T-cell (primary cell): ENCODE measurements at regions not wholly inside any gene's neighbourhood (a gene's known extent, or its start where the extent isn't known, plus 50 kb on each side); places are given as distances from the start of the nearest gene placed in this dataset.

ENCODE experiments used
- ATAC-seq, 4 experiments: fragments of 200-7000 bp in 3 of 4; fragments of 150-1000 bp in 1 of 4; cut with Tn5 transposase; replicated peaks in 1 of 4; 1 replicate in 3 of 4; 2 replicates in 1 of 4; pipeline ENCODE4 v1.10.0; 2021; ENCODE audit warnings: moderate library complexity in 3 of 4, mild to moderate bottlenecking in 2 of 4, moderate number of reproducible peaks in 1 of 4
- CTCF ChIA-PET, 2 donors: fragments of 300-600 bp; sonication (Branson Sonifier 250); formaldehyde crosslinking; loops; one replicate each; lab custom pipeline; 2022; ENCODE audit warnings: antibody characterized with exemption in 2 of 2; lab: Charles Lee
- POLR2A ChIA-PET, 2 donors: fragments of 300-600 bp; sonication (Branson Sonifier 250); formaldehyde crosslinking; loops; one replicate each; lab custom pipeline; 2022; ENCODE audit warnings: antibody characterized with exemption in 2 of 2; lab: Charles Lee
- DNase-seq, 35 experiments: peaks; one replicate each; pipeline versions ENCODE4 v3.0.0 to v3.0.0-alpha.2; 2013 to 2023
- H3K27ac ChIP-seq: one replicate; pipeline ENCODE4 v1.5.1; 2013; ENCODE audit warnings: low read length
- H3K27me3 ChIP-seq, 2 experiments: replicated peaks in 1 of 2; 1 replicate in 1 of 2; 2 replicates in 1 of 2; pipeline versions ENCODE4 v1.6.1 to v1.7.0; 2013; ENCODE audit warnings: low read length in 1 of 2, mixed read lengths in 1 of 2; ENCODE audit not compliant: control insufficient read depth in 2 of 2, insufficient read depth in 2 of 2; ENCODE audit errors: extremely low read depth in 1 of 2
- H3K36me3 ChIP-seq, 2 donors: 1 replicate in 1 of 2; 2 replicates in 1 of 2; pipeline versions ENCODE4 v1.6.1 to v1.7.0; 2013; ENCODE audit warnings: low read length in 1 of 2; ENCODE audit not compliant: control insufficient read depth in 2 of 2, insufficient read depth in 1 of 2; ENCODE audit errors: extremely low read depth in 1 of 2
- H3K4me1 ChIP-seq, 2 experiments: 1 replicate in 1 of 2; 2 replicates in 1 of 2; pipeline versions ENCODE4 v1.6.1 to v1.7.0; 2013; ENCODE audit warnings: low read length in 2 of 2, mixed read lengths in 1 of 2; ENCODE audit not compliant: insufficient read depth in 2 of 2, control insufficient read depth in 1 of 2; ENCODE audit errors: extremely low read depth in 1 of 2
- H3K4me3 ChIP-seq, 2 donors: 1 replicate in 1 of 2; 2 replicates in 1 of 2; pipeline versions ENCODE4 v1.5.1 to v1.7.0; 2013; ENCODE audit warnings: mild to moderate bottlenecking in 2 of 2, low read length in 1 of 2, moderate library complexity in 1 of 2; ENCODE audit not compliant: control insufficient read depth in 1 of 2; ENCODE audit errors: extremely low read depth in 1 of 2
- H3K9me3 ChIP-seq: 2 replicates; pipeline ENCODE4 v1.7.0; 2013
- H3K27ac Mint-ChIP-seq, 2 donors: one replicate each; pipeline ENCODE4 v1.8.0; 2020 to 2021; ENCODE audit warnings: mild to moderate bottlenecking in 2 of 2, mixed read lengths in 2 of 2
- H3K27me3 Mint-ChIP-seq, 2 donors: one replicate each; pipeline ENCODE4 v1.8.0; 2021 to 2022; ENCODE audit warnings: mixed read lengths in 2 of 2
- H3K36me3 Mint-ChIP-seq: one replicate; pipeline ENCODE4 v1.8.0; 2021; ENCODE audit warnings: mixed read lengths
- H3K4me1 Mint-ChIP-seq, 3 donors: one replicate each; pipeline ENCODE4 v1.8.0; 2020 to 2022; ENCODE audit warnings: mixed read lengths in 3 of 3, mild to moderate bottlenecking in 1 of 3
- H3K4me3 Mint-ChIP-seq, 3 donors: one replicate each; pipeline ENCODE4 v1.8.0; 2020 to 2022; ENCODE audit warnings: mild to moderate bottlenecking in 3 of 3, mixed read lengths in 3 of 3, moderate library complexity in 3 of 3
- H3K9me3 Mint-ChIP-seq, 3 donors: one replicate each; pipeline ENCODE4 v1.8.0; 2020 to 2022; ENCODE audit warnings: mixed read lengths in 3 of 3
- WGBS: methylation state at CpG from one replicate; pipeline ENCODE4 v1.1.5; 2013; ENCODE audit warnings: missing lambda C conversion rate; ENCODE audit not compliant: insufficient coverage; 5-methylcytosine and 5-hydroxymethylcytosine counted together

- no peaks in the 10 kb centered on the region for H3K36me3 Mint-ChIP-seq
- no peaks in the 10 kb centered on the region for H3K4me1 ChIP-seq
- H3K36me3 ChIP-seq, result no peaks in the 10 kb centered on the region
- ChIA-PET POLR2A (no interaction called here), CTCF (no interaction called here)
- no peak overlapping the region for H3K4me3 ChIP-seq
- 93% methylated on average over 35 of the region's 35 CpGs for WGBS
- peaks cover 0 to 15% of the 10 kb centered on the region in 2 donors for H3K27me3 Mint-ChIP-seq
- peaks cover 0 to 23% of the 10 kb centered on the region in 2 experiments for H3K27me3 ChIP-seq
- no peak overlapping the region for H3K4me3 Mint-ChIP-seq
- no peaks in the 10 kb centered on the region for H3K4me1 Mint-ChIP-seq
- no peak overlapping the region for H3K27ac Mint-ChIP-seq
- DNase-seq (no peak), ATAC-seq (no peak)
- peaks cover 0 to 4% (median 0%) of the 10 kb centered on the region in 3 donors for H3K9me3 Mint-ChIP-seq
- H3K27ac ChIP-seq, result no peak overlapping the region
- H3K9me3 ChIP-seq, result no peaks in the 10 kb centered on the region
These were observed 136.0 kb upstream of the CST7 start for GRCh38 chr20:24813080-24813479.

DNA sequence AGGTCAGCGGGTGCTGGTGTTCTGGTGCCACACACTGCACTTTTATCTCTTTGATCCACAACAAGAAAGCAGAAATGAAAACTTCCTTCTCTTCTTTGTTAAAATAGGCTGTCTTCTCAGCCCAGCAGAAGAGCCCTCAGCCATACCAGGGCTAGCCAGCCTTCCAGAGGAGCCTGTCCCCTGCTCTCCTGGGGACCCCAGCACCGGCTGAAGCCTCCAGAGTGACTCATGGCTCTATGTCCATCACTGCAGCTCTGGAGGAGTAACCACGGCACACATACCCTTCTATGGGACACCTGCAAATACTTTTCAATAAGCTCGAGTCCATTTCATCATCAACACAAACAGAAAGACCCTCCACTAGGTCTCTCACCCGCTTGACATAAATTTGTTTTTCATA lies 135.6 kb upstream of the CST7 start:
- CTCF ChIA-PET, result no interaction called here
- ATAC-seq (no peak), DNase-seq (no peak)
- Mint-ChIP-seq H3K9me3 (peaks cover 0 to 4% (median 0%) of the 10 kb centered on the region in 3 donors), H3K36me3 (no peaks in the 10 kb centered on the region), H3K27ac (no peak overlapping the region), H3K4me3 (no peak overlapping the region), H3K27me3 (peaks cover 0 to 12% of the 10 kb centered on the region in 2 donors), H3K4me1 (no peaks in the 10 kb centered on the region)
- 66% methylated on average over 3 of the region's 5 CpGs for WGBS
- Histone ChIP-seq H3K27me3 (peaks cover 0 to 21% of the 10 kb centered on the region in 2 experiments), H3K27ac (no peak overlapping the region), H3K4me3 (no peak overlapping the region), H3K4me1 (no peaks in the 10 kb centered on the region), H3K9me3 (no peaks in the 10 kb centered on the region), H3K36me3 (no peaks in the 10 kb centered on the region)
- POLR2A ChIA-PET, result no interaction called here

DNA sequence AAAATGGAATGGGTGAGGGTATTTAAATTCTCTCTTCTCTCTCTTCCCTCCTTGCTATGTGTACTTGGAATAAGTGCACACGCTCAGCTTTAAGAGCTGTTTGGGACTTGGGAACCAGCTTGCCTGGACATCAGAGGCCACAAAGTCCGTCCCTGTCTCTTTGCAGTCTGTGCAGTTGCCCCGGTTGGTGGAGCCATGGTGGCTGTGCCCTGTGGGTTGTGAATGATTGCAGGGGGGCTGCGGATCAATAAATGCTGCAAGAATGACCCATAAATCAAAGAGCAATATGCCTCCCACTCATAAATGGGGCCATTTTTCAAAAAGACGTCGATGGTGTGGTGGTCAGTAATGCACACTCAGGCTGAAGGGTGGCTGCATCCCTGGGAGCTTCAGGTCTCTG lies 135.1 kb upstream of the CST7 start:
- Mint-ChIP-seq H3K4me1 (no peaks in the 10 kb centered on the region), H3K9me3 (peaks cover 0 to 4% (median 0%) of the 10 kb centered on the region in 3 donors), H3K27me3 (peaks cover 0 to 8% of the 10 kb centered on the region in 2 donors), H3K27ac (no peak overlapping the region), H3K36me3 (no peaks in the 10 kb centered on the region), H3K4me3 (no peak overlapping the region)
- H3K27me3 ChIP-seq, result peaks cover 0 to 18% of the 10 kb centered on the region in 2 experiments
- ChIA-PET CTCF (no interaction called here), POLR2A (no interaction called here)
- no peak for DNase-seq
- H3K36me3 ChIP-seq, result no peaks in the 10 kb centered on the region
- H3K4me3 ChIP-seq, result no peak overlapping the region
- H3K27ac ChIP-seq, result no peak overlapping the region
- no peak for ATAC-seq
- no peaks in the 10 kb centered on the region for H3K9me3 ChIP-seq
- no peaks in the 10 kb centered on the region for H3K4me1 ChIP-seq
- WGBS, result 88% methylated on average over 4 of the region's 6 CpGs

- Histone ChIP-seq H3K4me1 (no peaks in the 10 kb centered on the region), H3K27ac (no peak overlapping the region), H3K27me3 (peaks cover 0 to 18% of the 10 kb centered on the region in 2 experiments), H3K36me3 (no peaks in the 10 kb centered on the region), H3K9me3 (no peaks in the 10 kb centered on the region), H3K4me3 (no peak overlapping the region)
- no peak for DNase-seq
- H3K27me3 Mint-ChIP-seq, result peaks cover 0 to 5% of the 10 kb centered on the region in 2 donors
- WGBS, result 67% methylated on average over 4 of the region's 9 CpGs
- peaks cover 0 to 4% (median 0%) of the 10 kb centered on the region in 3 donors for H3K9me3 Mint-ChIP-seq
- no peak overlapping the region for H3K27ac Mint-ChIP-seq
- H3K4me3 Mint-ChIP-seq, result no peak overlapping the region
- ChIA-PET CTCF (no interaction called here), POLR2A (no interaction called here)
- no peaks in the 10 kb centered on the region for H3K4me1 Mint-ChIP-seq
- H3K36me3 Mint-ChIP-seq, result no peaks in the 10 kb centered on the region
- ATAC-seq, result no peak
These were observed 134.4 kb upstream of the CST7 start for GRCh38 chr20:24814556-24815195.

- 77% methylated on average over 8 of the region's 16 CpGs for WGBS
- no peak for DNase-seq
- H3K36me3 Mint-ChIP-seq, result no peaks in the 10 kb centered on the region
These were observed 133.8 kb upstream of the CST7 start for GRCh38 chr20:24815196-24815815.

DNA sequence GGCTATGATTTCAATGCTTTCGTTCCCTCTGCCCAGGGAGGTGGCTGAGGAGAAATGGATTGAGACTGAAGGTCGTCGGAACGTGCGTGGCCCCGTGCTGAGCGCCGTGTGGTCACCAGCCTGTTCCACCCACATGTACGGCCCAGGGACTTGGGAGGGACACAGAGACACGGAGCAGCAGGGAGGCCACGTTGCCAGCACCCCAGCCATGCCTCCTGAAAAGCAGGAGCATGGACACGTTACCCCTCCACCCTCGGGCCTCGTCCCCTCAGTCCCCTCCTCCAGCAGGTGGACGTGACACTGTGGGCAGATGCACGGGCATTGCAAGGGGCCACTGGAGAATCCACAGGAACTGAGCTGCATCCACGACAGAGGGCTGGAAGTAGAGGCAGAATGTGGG lies 133.1 kb upstream of the CST7 start:
- no peaks in the 10 kb centered on the region for H3K4me1 Mint-ChIP-seq
- POLR2A ChIA-PET, result no interaction called here
- WGBS, result 84% methylated on average over 13 of the region's 17 CpGs

More at GRCh38 chr20:24815196-24815815, 133.8 kb upstream of the CST7 start:
- Mint-ChIP-seq H3K9me3 (peaks cover 0 to 4% (median 0%) of the 10 kb centered on the region in 3 donors), H3K4me3 (no peak overlapping the region), H3K4me1 (no peaks in the 10 kb centered on the region), H3K27ac (no peak overlapping the region), H3K27me3 (peaks cover 0 to 1% of the 10 kb centered on the region in 2 donors)
- H3K27me3 ChIP-seq, result peaks cover 0 to 15% of the 10 kb centered on the region in 2 experiments
- H3K27ac ChIP-seq, result no peak overlapping the region
- no peaks in the 10 kb centered on the region for H3K36me3 ChIP-seq
- ChIA-PET CTCF (no interaction called here), POLR2A (no interaction called here)
- no peak for ATAC-seq
- no peak overlapping the region for H3K4me3 ChIP-seq
- H3K9me3 ChIP-seq, result no peaks in the 10 kb centered on the region
- H3K4me1 ChIP-seq, result no peaks in the 10 kb centered on the region

More for the DNA sequence above, 133.1 kb upstream of the CST7 start:
- CTCF ChIA-PET, result no interaction called here
- Histone ChIP-seq H3K4me3 (no peak overlapping the region), H3K4me1 (no peaks in the 10 kb centered on the region), H3K27ac (no peak overlapping the region), H3K9me3 (no peaks in the 10 kb centered on the region), H3K36me3 (no peaks in the 10 kb centered on the region), H3K27me3 (peaks cover 0 to 14% of the 10 kb centered on the region in 2 experiments)
- H3K27ac Mint-ChIP-seq, result no peak overlapping the region
- peaks cover 0 to 4% (median 0%) of the 10 kb centered on the region in 3 donors for H3K9me3 Mint-ChIP-seq
- DNase-seq (no peak), ATAC-seq (no peak)
- H3K27me3 Mint-ChIP-seq, result peaks cover 0 to 1% of the 10 kb centered on the region in 2 donors
- H3K36me3 Mint-ChIP-seq, result no peaks in the 10 kb centered on the region
- H3K4me3 Mint-ChIP-seq, result no peak overlapping the region
